Erythroblast (primary cell): ENCODE measurements at regions not wholly inside any gene's neighbourhood (a gene's known extent, or its start where the extent isn't known, plus 50 kb on each side); places are given as distances from the start of the nearest gene placed in this dataset.

ENCODE experiments used
- GATA1 ChIP-seq: IDR thresholded peaks from 2 replicates; pipeline ENCODE4 v1.6.1; 2011; ENCODE audit warnings: low read depth, mild to moderate bottlenecking, control low read depth, low read length, moderate library complexity
- POLR2A ChIP-seq: IDR thresholded peaks from 2 replicates; pipeline ENCODE4 v1.6.1; 2011; ENCODE audit warnings: mild to moderate bottlenecking, low read length

- TF ChIP-seq POLR2A (no peak), GATA1 (no peak)
Observed at GRCh38 chr5:88368201-88368600, 99.6 kb upstream of the TMEM161B start.
